Endothelial cell of umbilical vein (primary cell): ENCODE measurements at regions not wholly inside any gene's neighbourhood (a gene's known extent, or its start where the extent isn't known, plus 50 kb on each side); places are given as distances from the start of the nearest gene placed in this dataset.

Experiments used
- BruUV-seq: library from RNA; stranded (reverse); fragments of 400-500 nt; replicated peaks from 2 replicates; lab custom pipeline; 2021; lab: Mats Ljungman, UMichigan
- CTCF ChIA-PET: fragments of 300-600, 350-600 bp; sonication (Branson Sonifier 250); formaldehyde crosslinking; loops from one replicate; lab custom pipeline; 2021; ENCODE audit warnings: antibody characterized with exemption, inconsistent platforms; lab: Charles Lee
- POLR2A ChIA-PET: fragments of 300-600, 350-600 bp; sonication (Branson Sonifier 250); formaldehyde crosslinking; loops from one replicate; lab custom pipeline; 2021; ENCODE audit warnings: antibody characterized with exemption, inconsistent platforms; lab: Charles Lee
- DNase-seq: peaks from one replicate; pipeline ENCODE4 v3.0.0-alpha.2; 2011; ENCODE audit warnings: low read depth, low spot score
- FAIRE-seq: peaks from 2 replicates; lab custom pipeline; 2011; peaks lifted over from hg19 to GRCh38; lab: Jason Lieb, UNC
- H2AFZ ChIP-seq: 2 replicates; pipeline ENCODE4 v1.6.0; 2012; ENCODE audit warnings: low read depth, low read length, control low read depth, inconsistent platforms
- H3K27ac ChIP-seq: 2 replicates; pipeline ENCODE4 v1.5.1; 2011; ENCODE audit warnings: low read depth, mild to moderate bottlenecking, control low read depth, low read length, moderate library complexity; ENCODE audit not compliant: insufficient read depth
- H3K27me3 ChIP-seq, 2 experiments: 2 replicates each; pipeline versions ENCODE4 v1.6.0 to v1.6.1; 2011; ENCODE audit warnings: low read length in 2 of 2, mixed read lengths in 1 of 2; ENCODE audit not compliant: control insufficient read depth in 2 of 2, insufficient read depth in 2 of 2
- H3K36me3 ChIP-seq, 2 experiments: 2 replicates in 1 of 2; 3 replicates in 1 of 2; pipeline ENCODE4 v1.5.1; 2011; ENCODE audit warnings: low read length in 2 of 2, mild to moderate bottlenecking in 1 of 2, moderate library complexity in 1 of 2; ENCODE audit not compliant: control insufficient read depth in 2 of 2, insufficient read depth in 2 of 2; ENCODE audit errors: extremely low read depth in 1 of 2
- H3K4me1 ChIP-seq: 3 replicates; pipeline ENCODE4 v1.5.1; 2011; ENCODE audit warnings: mild to moderate bottlenecking, low read length; ENCODE audit not compliant: control insufficient read depth, insufficient read depth; ENCODE audit errors: extremely low read depth
- H3K4me2 ChIP-seq: 2 replicates; pipeline ENCODE4 v1.6.1; 2011; ENCODE audit warnings: low read length, control low read depth, mixed read lengths; ENCODE audit not compliant: insufficient read depth
- H3K4me3 ChIP-seq, 3 experiments: fragments of 200-600 bp in 1 of 3; sonication (generic), shearing (Covaris generic) in 1 of 3; replicated peaks in 1 of 3; 2 replicates each; pipeline ENCODE4 v1.5.1; 2011 to 2016; ENCODE audit warnings: control low read depth in 3 of 3, low read length in 3 of 3, mild to moderate bottlenecking in 2 of 3, inconsistent platforms in 1 of 3, low read depth in 1 of 3, moderate library complexity in 1 of 3; ENCODE audit not compliant: insufficient read depth in 1 of 3
- H3K79me2 ChIP-seq: 2 replicates; pipeline ENCODE4 v1.6.0; 2012; ENCODE audit warnings: low read length, inconsistent platforms; ENCODE audit not compliant: control insufficient read depth, insufficient read depth
- H3K9ac ChIP-seq: replicated peaks from 2 replicates; pipeline ENCODE3; 2011; ENCODE audit warnings: low read length, control low read depth; ENCODE audit not compliant: insufficient read depth; ENCODE audit errors: extremely low read depth
- H3K9me1 ChIP-seq: replicated peaks from 3 replicates; pipeline ENCODE4 v1.6.0; 2011; ENCODE audit warnings: mild to moderate bottlenecking, low read length; ENCODE audit not compliant: control insufficient read depth, insufficient read depth; ENCODE audit errors: extremely low read depth
- H3K9me3 ChIP-seq: replicated peaks from 2 replicates; pipeline ENCODE4 v1.5.1; 2012; ENCODE audit warnings: low read length, inconsistent platforms; ENCODE audit not compliant: control insufficient read depth, insufficient read depth
- H4K20me1 ChIP-seq: replicated peaks from 2 replicates; pipeline ENCODE3; 2011; ENCODE audit warnings: mild to moderate bottlenecking, low read length; ENCODE audit not compliant: control insufficient read depth, insufficient read depth; ENCODE audit errors: extremely low read depth
- CTCF ChIP-seq, 2 donors: IDR thresholded peaks; 1 replicate in 1 of 2; 2 replicates in 1 of 2; pipeline ENCODE4 v1.5.1; 2011; ENCODE audit warnings: low read length in 2 of 2, mild to moderate bottlenecking in 2 of 2, moderate library complexity in 2 of 2, control low read depth in 1 of 2, inconsistent platforms in 1 of 2, low read depth in 1 of 2; ENCODE audit not compliant: insufficient read depth in 1 of 2; ENCODE audit errors: extremely low read depth in 1 of 2
- EZH2 ChIP-seq: IDR thresholded peaks from 2 replicates; pipeline ENCODE4 v1.6.1; 2012; ENCODE audit warnings: borderline replicate concordance, low read depth, mild to moderate bottlenecking, moderate library complexity, low read length, inconsistent platforms; ENCODE audit not compliant: severe bottlenecking
- FOS ChIP-seq: IDR thresholded peaks from 2 replicates; pipeline ENCODE4 v1.6.1; 2011; ENCODE audit warnings: mild to moderate bottlenecking, low read length, moderate library complexity, borderline replicate concordance; ENCODE audit not compliant: insufficient read depth
- GATA2 ChIP-seq: IDR thresholded peaks from 2 replicates; pipeline ENCODE4 v1.7.0; 2011; ENCODE audit warnings: low read depth, mild to moderate bottlenecking, moderate library complexity, mixed read lengths, low read length; ENCODE audit not compliant: insufficient read length, insufficient read depth
- JUN ChIP-seq: IDR thresholded peaks from 2 replicates; pipeline ENCODE4 v1.6.1; 2011; ENCODE audit warnings: borderline replicate concordance, low read depth; ENCODE audit not compliant: insufficient read length, insufficient read depth
- MYC ChIP-seq: IDR thresholded peaks from one replicate; pipeline ENCODE4 v1.6.1; 2011; ENCODE audit warnings: mild to moderate bottlenecking, low read depth, low read length
- POLR2A ChIP-seq: IDR thresholded peaks from 2 replicates; pipeline ENCODE4 v1.6.1; 2012; ENCODE audit warnings: low read depth, mild to moderate bottlenecking, control low read depth, low read length
- POLR2AphosphoS5 ChIP-seq: IDR thresholded peaks from 2 replicates; pipeline ENCODE4 v1.6.1; 2012; ENCODE audit warnings: low read depth, mild to moderate bottlenecking, control low read depth, low read length, moderate library complexity; ENCODE audit not compliant: insufficient read depth
- dilution Hi-C: fragments of 300-500 bp; cut with MboI; formaldehyde crosslinking; loops from one replicate; pipeline ENCODE4 v1.15.0; 2019; ENCODE audit warnings: low sequenced_read_pairs; ENCODE audit not compliant: extremely low pct_ligation_motif_present
- intact Hi-C: fragments of 100-400 bp; cut with micrococcal nuclease; formaldehyde crosslinking; loops from one replicate; pipeline ENCODE4 v1.10.0; 2022
- TF ChIP-seq, protein P1 (sequence below): IDR thresholded peaks from 2 replicates; pipeline ENCODE4 v1.6.1; 2011; ENCODE audit not compliant: insufficient read depth, insufficient read length

GRCh38 chr2:16325016-16325975 lies 340.3 kb downstream of the CYRIA start:
- DNase-seq (no peak), FAIRE-seq (no peak)
- intact Hi-C loops = no loop called here
- Histone ChIP-seq H2AFZ (no peak overlapping the region), H3K4me1 (no peaks in the 10 kb centered on the region), H3K9ac (no peak overlapping the region), H3K9me3 (peaks cover 2% of the 10 kb centered on the region), H3K36me3 (no peaks in the 10 kb centered on the region), H3K9me1 (no peaks in the 10 kb centered on the region), H3K27ac (no peak overlapping the region), H3K79me2 (no peaks in the 10 kb centered on the region), H3K4me2 (no peak overlapping the region), H3K27me3 (no peaks in the 10 kb centered on the region), H3K4me3 (no peak overlapping the region), H4K20me1 (no peaks in the 10 kb centered on the region)
- TF ChIP-seq, protein P1, sequence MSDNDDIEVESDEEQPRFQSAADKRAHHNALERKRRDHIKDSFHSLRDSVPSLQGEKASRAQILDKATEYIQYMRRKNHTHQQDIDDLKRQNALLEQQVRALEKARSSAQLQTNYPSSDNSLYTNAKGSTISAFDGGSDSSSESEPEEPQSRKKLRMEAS = no peak
- no peak for TF ChIP-seq CTCF (IDR thresholded peaks at IDR 0.05; ENCODE audit: extremely low read depth in 1 of 2, insufficient read depth in 1 of 2, low read depth in 1 of 2, low read length in 2 of 2)
- no peak for TF ChIP-seq EZH2
- TF ChIP-seq POLR2AphosphoS5 = no peak
- no peak for TF ChIP-seq MYC
- no peak for TF ChIP-seq GATA2
- TF ChIP-seq JUN = no peak
- no peak for TF ChIP-seq FOS
- TF ChIP-seq POLR2A = no peak
- POLR2A ChIA-PET = no interaction called here
- BruUV-seq = no TSS peak
- CTCF ChIA-PET = no interaction called here
- dilution Hi-C loops = no loop called here
